ENCODE measurements at regions not wholly inside any gene's neighbourhood (a gene's known extent, or its start where the extent isn't known, plus 50 kb on each side); places are given as distances from the start of the nearest gene placed in this dataset.

DNA sequence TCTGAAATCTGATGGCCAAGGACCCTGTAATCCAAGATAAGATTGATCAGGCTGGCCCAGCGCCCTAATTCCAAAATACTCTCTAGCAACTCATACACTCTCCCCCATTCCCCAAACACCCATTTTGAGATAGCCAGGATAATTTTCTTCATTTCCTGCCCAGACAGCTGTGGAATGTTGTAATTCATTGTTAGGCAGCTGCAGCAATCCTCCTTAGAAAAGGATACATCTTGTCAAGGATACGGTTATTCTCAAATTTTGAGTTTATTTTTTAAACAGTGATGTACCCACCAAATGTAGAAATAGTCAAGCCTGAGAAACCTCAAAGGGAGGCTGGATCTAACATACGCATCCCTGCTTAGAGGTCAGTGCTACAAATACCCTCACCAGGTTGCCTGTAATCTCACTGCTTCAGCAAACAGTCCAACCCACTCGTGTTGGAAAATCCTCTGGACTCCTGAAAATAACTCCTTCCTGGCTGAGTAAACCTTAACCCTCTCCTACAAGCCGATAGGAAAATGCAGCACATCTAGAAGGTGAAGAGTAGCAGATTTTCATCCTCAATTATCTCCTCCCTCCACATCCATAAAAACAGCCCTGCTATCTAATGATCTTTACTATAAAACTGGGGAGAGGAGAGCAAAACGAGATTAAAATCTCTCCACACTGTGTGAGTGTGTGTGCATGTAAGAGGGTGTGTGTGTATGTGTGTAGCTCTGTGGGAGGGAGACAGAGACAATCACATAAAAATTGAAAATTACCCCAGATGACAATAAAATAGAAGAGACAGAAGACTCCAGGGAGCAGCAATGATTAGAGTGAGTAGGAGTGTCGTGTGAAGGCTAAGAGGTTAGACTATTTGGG lies 683.1 kb downstream of the DIAPH3 start:
- TF ChIP-seq ZNF274 (IDR thresholded peaks at IDR 0.05; ENCODE audit: low read depth, low read length) (no peak), YY1 (IDR thresholded peaks at IDR 0.05; ENCODE audit: insufficient read depth, insufficient read length) (no peak), SUZ12 (IDR thresholded peaks at IDR 0.05; ENCODE audit: extremely low read depth, insufficient read depth, insufficient read length) (no peak)

Data from NT2/D1 (cell line).